ENCODE measurements at regions not wholly inside any gene's neighbourhood (a gene's known extent, or its start where the extent isn't known, plus 50 kb on each side); places are given as distances from the start of the nearest gene placed in this dataset.
"Not testable (repeated sequence)": the region's sequence is repeated elsewhere in the genome, so short reads cannot be mapped to it uniquely, and the experiment has no call there.

DNA sequence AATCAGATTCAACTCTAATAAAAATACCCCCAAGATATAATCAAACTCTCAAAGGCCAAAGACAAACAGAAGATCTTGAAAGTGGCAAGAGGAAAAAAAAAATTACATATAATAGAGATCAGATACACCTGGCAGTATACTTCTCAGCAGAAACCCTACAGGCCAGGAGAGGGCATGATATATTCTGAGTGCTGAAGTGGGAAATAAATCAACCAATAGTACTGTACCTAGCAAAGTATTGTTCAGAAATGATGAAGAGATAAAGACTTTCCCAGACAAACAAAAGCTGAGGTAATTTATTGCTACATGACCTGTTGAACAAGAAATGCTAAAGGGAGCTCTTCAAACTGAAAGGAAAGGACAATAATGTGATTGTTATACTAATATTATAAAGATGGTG is 291.9 kb downstream of the SH2D4B start:
- no peak for DNase-seq (ENCODE audit: low read depth)
- TF ChIP-seq CTCF (conservative IDR thresholded peaks at IDR 0.05; ENCODE audit: low read length), result no peak
- H3K4me3 ChIP-seq (ENCODE audit: low read length), result no peak overlapping the region

GRCh38 chr10:80832693-80833092 is 295.0 kb downstream of the SH2D4B start:
- not testable (repeated sequence) for DNase-seq (ENCODE audit: low read depth); H3K4me3 ChIP-seq (ENCODE audit: low read length)

DNA sequence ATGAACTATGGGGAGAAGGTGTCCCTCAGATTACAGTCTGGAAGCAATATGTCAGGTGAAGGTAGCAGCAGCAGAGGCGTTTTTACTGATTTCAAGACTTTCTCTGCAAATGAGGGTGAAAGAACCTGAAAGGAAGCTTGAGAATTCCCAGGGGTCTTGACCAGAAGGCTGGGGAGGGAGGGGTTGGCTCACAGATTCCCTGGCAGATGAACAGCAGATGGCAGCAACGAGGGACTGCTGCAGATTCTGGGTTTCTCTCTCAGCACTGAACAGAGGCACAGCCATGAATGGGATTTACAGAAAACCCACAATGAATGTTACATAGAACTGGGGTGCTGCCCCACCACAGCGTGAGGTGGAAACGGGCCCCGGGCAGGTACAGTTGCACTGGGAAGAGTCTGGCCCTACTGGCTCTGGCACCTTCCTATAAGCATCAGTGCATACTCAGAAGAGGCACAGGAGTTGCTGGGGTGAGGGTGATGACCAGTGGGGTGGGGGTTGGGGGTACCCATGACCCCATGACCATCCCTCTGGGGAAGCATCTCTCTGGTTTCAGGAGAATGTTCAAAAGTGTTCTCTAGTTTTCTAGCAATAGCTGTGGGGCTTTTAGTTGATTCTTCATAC is 317.8 kb downstream of the SH2D4B start:
- H3K4me3 ChIP-seq (ENCODE audit: low read length), result no peak overlapping the region
- DNase-seq (ENCODE audit: low read depth), result no peak
- TF ChIP-seq CTCF (conservative IDR thresholded peaks at IDR 0.05; ENCODE audit: low read length), result no peak

- no peak overlapping the region for H3K4me3 ChIP-seq (ENCODE audit: low read length)
- DNase-seq (ENCODE audit: low read depth), result no peak
- no peak for TF ChIP-seq CTCF (conservative IDR thresholded peaks at IDR 0.05; ENCODE audit: low read length)
Observed at GRCh38 chr10:80856186-80856585, 318.5 kb downstream of the SH2D4B start.

- not testable (repeated sequence) for H3K4me3 ChIP-seq (ENCODE audit: low read length); DNase-seq (ENCODE audit: low read depth)
Observed at GRCh38 chr10:80859279-80859678, 321.6 kb downstream of the SH2D4B start.

GRCh38 chr10:80860719-80861118 is 323.0 kb downstream of the SH2D4B start:
- no peak for TF ChIP-seq CTCF (conservative IDR thresholded peaks at IDR 0.05; ENCODE audit: low read length)
- H3K4me3 ChIP-seq (ENCODE audit: low read length), result no peak overlapping the region
- DNase-seq (ENCODE audit: low read depth), result no peak

DNA sequence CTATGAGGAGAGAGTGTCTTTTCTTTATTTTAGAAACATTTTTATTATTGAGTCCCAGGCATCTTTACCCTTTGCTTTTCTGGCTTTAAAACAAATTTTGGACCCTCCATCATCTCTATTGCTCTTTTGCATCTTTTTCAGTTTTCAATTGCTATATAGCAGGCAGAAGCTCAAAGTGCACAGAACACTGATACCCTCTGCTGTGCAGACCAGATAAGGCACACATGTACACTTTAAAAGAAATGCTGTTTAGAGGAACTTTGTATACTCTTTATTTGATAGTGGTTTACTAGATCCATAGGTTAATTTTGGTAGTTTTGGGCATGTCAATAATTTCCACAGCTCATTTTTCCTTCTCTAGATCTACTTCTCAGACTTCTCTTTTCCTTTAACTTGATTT is 324.2 kb downstream of the SH2D4B start:
- TF ChIP-seq CTCF (conservative IDR thresholded peaks at IDR 0.05; ENCODE audit: low read length), result no peak
- DNase-seq (ENCODE audit: low read depth), result no peak
- H3K4me3 ChIP-seq (ENCODE audit: low read length), result no peak overlapping the region

- DNase-seq (ENCODE audit: low read depth), result no peak
- H3K4me3 ChIP-seq (ENCODE audit: low read length), result no peak overlapping the region
- no peak for TF ChIP-seq CTCF (conservative IDR thresholded peaks at IDR 0.05; ENCODE audit: low read length)
Observed at GRCh38 chr10:80870282-80870681, 332.6 kb downstream of the SH2D4B start.
